ENCODE measurements at regions not wholly inside any gene's neighbourhood (a gene's known extent, or its start where the extent isn't known, plus 50 kb on each side); places are given as distances from the start of the nearest gene placed in this dataset.

DNA sequence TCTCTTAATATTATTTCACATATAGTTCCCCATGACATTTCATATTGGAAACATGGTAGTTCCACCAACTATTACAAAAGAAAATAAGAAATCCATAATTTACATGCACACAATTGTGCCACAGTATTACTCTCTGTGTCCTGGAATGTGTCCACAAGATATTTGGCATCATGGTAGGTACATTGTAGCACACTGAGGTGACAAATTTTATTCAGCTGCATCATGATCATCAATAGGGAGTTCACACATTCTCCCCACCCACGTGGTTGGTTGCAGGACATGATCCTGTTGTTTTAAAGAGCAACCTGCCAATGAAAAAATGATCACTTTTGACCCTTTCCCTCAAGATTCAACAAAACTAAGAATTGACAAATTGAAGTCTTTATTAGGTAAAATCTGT, 67.1 kb upstream of the HECTD2 start:
- TF ChIP-seq, protein P1, sequence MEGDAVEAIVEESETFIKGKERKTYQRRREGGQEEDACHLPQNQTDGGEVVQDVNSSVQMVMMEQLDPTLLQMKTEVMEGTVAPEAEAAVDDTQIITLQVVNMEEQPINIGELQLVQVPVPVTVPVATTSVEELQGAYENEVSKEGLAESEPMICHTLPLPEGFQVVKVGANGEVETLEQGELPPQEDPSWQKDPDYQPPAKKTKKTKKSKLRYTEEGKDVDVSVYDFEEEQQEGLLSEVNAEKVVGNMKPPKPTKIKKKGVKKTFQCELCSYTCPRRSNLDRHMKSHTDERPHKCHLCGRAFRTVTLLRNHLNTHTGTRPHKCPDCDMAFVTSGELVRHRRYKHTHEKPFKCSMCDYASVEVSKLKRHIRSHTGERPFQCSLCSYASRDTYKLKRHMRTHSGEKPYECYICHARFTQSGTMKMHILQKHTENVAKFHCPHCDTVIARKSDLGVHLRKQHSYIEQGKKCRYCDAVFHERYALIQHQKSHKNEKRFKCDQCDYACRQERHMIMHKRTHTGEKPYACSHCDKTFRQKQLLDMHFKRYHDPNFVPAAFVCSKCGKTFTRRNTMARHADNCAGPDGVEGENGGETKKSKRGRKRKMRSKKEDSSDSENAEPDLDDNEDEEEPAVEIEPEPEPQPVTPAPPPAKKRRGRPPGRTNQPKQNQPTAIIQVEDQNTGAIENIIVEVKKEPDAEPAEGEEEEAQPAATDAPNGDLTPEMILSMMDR (IDR thresholded peaks at IDR 0.05) = no peak
- TF ChIP-seq EP300 (IDR thresholded peaks at IDR 0.05) = no peak

Data from tibial nerve (tissue), 4 donors.